Panc1 (cell line): ENCODE measurements at regions not wholly inside any gene's neighbourhood (a gene's known extent, or its start where the extent isn't known, plus 50 kb on each side); places are given as distances from the start of the nearest gene placed in this dataset.

Experiments used
- ATAC-seq: fragments of 200-7000 bp; cut with Tn5 transposase; 2 replicates; pipeline ENCODE4 v1.9.1; 2020; ENCODE audit warnings: mild to moderate bottlenecking, moderate library complexity
- BruUV-seq: library from RNA; stranded (reverse); fragments of 400-500 nt; replicated peaks from 2 replicates; lab custom pipeline; 2021; lab: Mats Ljungman, UMichigan
- CTCF ChIA-PET: fragments of 300-600 bp; sonication (Branson Sonifier 250); formaldehyde crosslinking; loops from one replicate; lab custom pipeline; 2022; ENCODE audit warnings: antibody characterized with exemption; lab: Charles Lee
- POLR2A ChIA-PET: fragments of 300-600 bp; sonication (Branson Sonifier 250); formaldehyde crosslinking; loops from one replicate; lab custom pipeline; 2022; ENCODE audit warnings: antibody characterized with exemption; lab: Charles Lee
- DNase-seq: peaks from one replicate; pipeline ENCODE4 v3.0.0-alpha.2; 2010; ENCODE audit warnings: low read depth, low spot score
- H3K27ac ChIP-seq: 2 replicates; pipeline ENCODE4 v1.5.1; 2011; ENCODE audit warnings: mild to moderate bottlenecking, low read length, inconsistent platforms
- H3K27me3 ChIP-seq: fragments of 200-500 bp; sonication (Bioruptor generic); 2 replicates; pipeline ENCODE4 v1.6.0; 2014; ENCODE audit warnings: low read length, inconsistent platforms; ENCODE audit not compliant: control insufficient read depth, insufficient read depth
- H3K36me3 ChIP-seq: fragments of 200-500 bp; sonication (Bioruptor generic); 2 replicates; pipeline ENCODE4 v1.5.1; 2014; ENCODE audit warnings: inconsistent platforms, mild to moderate bottlenecking, low read length, moderate library complexity; ENCODE audit not compliant: control insufficient read depth, insufficient read depth
- H3K4me1 ChIP-seq: 2 replicates; pipeline ENCODE4 v1.5.1; 2011; ENCODE audit warnings: inconsistent platforms, mild to moderate bottlenecking, low read length, moderate library complexity; ENCODE audit not compliant: control insufficient read depth, insufficient read depth
- H3K4me3 ChIP-seq, 2 experiments: 2 replicates each; pipeline ENCODE4 v1.5.1; 2011 to 2012; ENCODE audit warnings: low read depth in 2 of 2, low read length in 2 of 2, mild to moderate bottlenecking in 2 of 2, inconsistent platforms in 1 of 2, moderate library complexity in 1 of 2
- H3K9me3 ChIP-seq: fragments of 200-500 bp; sonication (Bioruptor generic); 2 replicates; pipeline ENCODE4 v1.5.1; 2014; ENCODE audit warnings: low read depth, mild to moderate bottlenecking, inconsistent platforms, low read length, moderate library complexity; ENCODE audit not compliant: control insufficient read depth, insufficient read depth
- TCF7L2 ChIP-seq: IDR thresholded peaks from 2 replicates; pipeline ENCODE4 v1.6.1; 2011; ENCODE audit warnings: mild to moderate bottlenecking, low read depth, low read length, inconsistent platforms
- in situ Hi-C: cut with HindIII; loops from 2 replicates; pipeline ENCODE4 v1.10.0; 2016; ENCODE audit warnings: low sequenced_read_pairs, low pct_unique_long_range_greater_than_20kb
- intact Hi-C: fragments of 100-400 bp; cut with micrococcal nuclease; formaldehyde crosslinking; loops from one replicate; pipeline ENCODE4 v1.10.0; 2022; ENCODE audit not compliant: unreplicated experiment
- TF ChIP-seq, protein P1 (sequence below): fragments of 450-650 bp; IDR thresholded peaks from 2 replicates; pipeline ENCODE4 v1.5.1; 2017; ENCODE audit warnings: mild to moderate bottlenecking
- TF ChIP-seq, protein P2 (sequence below), 2 experiments: IDR thresholded peaks; 2 replicates each; pipeline ENCODE4 v1.6.1; 2011 to 2012; ENCODE audit warnings: low read depth in 2 of 2, control low read depth in 1 of 2, low read length in 1 of 2, mild to moderate bottlenecking in 1 of 2, moderate library complexity in 1 of 2; ENCODE audit not compliant: insufficient read depth in 1 of 2

DNA sequence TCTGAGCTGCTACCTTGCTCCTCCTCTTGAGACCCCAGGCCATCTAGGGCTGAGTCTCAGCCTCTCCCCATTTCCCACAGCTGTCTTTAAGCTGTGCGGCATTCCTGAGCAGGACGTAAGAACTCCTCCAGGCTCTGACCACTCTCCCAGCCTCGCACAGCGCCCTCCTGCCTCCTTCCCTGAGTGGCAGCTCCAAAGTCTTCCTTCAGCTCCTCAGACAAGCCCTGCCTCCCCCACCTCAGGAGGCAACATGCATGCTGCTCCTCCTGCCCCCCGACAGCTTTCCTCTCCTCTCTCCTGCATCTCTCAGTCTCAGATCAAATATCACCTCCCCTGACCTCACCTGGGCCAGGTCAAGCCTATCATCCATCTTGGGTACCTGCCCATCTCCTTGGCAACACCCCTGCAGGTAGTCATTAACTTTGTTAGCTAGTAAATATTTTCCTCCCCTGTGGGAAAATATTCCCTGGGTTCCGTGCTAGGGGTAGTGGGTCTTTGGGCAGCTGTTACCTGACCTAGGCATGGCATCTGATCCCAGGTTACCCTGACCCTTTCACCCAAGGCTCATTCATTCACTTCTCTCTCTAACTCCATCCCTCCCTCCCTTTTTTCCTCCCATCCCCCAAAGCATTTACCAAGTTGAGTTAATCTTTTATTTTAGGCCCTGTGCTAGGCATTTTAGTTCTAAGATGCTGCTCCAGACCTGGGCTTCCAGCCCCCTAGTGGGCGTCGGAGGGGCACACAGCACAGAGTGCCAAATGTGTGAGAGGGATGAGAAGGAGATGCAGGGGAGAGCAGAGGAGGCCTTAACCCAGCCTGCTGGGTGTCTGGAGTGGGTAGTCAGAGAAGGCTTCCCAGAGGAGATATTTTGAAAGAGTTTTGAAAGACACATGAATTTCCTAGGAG lies 419.9 kb downstream of the PTPRU start:
- H3K27ac ChIP-seq = no peak overlapping the region
- ChIA-PET CTCF (interaction anchor here (0.7 kb wide), 1 partner anchor 47 kb away, joined by 3 read pairs; no protein-coding TSS in a partner anchor), POLR2A (no interaction called here)
- H3K9me3 ChIP-seq = peaks cover 8% of the 10 kb centered on the region; the same call in 1 of the 2 replicates
- in situ Hi-C loops = no loop called here
- no peaks in the 10 kb centered on the region for H3K36me3 ChIP-seq
- intact Hi-C loops = no loop called here
- peak; percentile 86; the same call in 1 of the 2 replicates for ATAC-seq
- H3K4me3 ChIP-seq = no peak overlapping the region
- H3K4me1 ChIP-seq = no peaks in the 10 kb centered on the region
- H3K27me3 ChIP-seq = no peaks in the 10 kb centered on the region
- TF ChIP-seq, protein P1, sequence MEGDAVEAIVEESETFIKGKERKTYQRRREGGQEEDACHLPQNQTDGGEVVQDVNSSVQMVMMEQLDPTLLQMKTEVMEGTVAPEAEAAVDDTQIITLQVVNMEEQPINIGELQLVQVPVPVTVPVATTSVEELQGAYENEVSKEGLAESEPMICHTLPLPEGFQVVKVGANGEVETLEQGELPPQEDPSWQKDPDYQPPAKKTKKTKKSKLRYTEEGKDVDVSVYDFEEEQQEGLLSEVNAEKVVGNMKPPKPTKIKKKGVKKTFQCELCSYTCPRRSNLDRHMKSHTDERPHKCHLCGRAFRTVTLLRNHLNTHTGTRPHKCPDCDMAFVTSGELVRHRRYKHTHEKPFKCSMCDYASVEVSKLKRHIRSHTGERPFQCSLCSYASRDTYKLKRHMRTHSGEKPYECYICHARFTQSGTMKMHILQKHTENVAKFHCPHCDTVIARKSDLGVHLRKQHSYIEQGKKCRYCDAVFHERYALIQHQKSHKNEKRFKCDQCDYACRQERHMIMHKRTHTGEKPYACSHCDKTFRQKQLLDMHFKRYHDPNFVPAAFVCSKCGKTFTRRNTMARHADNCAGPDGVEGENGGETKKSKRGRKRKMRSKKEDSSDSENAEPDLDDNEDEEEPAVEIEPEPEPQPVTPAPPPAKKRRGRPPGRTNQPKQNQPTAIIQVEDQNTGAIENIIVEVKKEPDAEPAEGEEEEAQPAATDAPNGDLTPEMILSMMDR = peak; percentile 62; the same call in 1 of the 2 replicates
- no peak for TF ChIP-seq TCF7L2
- no peak for DNase-seq
- no TSS peak for BruUV-seq

DNA sequence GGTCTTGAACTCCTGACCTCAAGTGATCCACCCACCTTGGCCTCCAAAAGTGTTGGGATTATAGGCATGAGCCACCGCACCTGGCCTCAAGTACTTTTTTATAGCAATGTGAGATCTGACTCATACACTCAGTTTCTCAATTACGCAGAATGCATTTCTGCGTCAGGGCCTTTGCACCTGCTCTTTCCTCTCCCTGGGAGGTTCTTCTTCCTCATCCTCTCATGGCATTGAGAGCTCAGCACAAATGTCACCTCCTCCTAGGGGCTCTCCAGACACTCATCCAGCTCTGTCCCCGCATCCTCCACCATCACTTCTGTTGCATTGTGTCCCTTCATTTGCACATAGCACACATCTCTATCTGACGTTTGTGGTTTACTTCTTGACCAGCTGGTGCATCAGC lies 418.8 kb downstream of the PTPRU start:
- no peaks in the 10 kb centered on the region for H3K4me1 ChIP-seq
- in situ Hi-C loops = no loop called here
- H3K36me3 ChIP-seq = no peaks in the 10 kb centered on the region
- H3K27ac ChIP-seq = no peak overlapping the region
- DNase-seq (no peak), ATAC-seq (no peak)
- ChIA-PET CTCF (no interaction called here), POLR2A (no interaction called here)
- intact Hi-C loops = no loop called here
- H3K27me3 ChIP-seq = no peaks in the 10 kb centered on the region
- TF ChIP-seq TCF7L2 = no peak
- TF ChIP-seq, protein P2, sequence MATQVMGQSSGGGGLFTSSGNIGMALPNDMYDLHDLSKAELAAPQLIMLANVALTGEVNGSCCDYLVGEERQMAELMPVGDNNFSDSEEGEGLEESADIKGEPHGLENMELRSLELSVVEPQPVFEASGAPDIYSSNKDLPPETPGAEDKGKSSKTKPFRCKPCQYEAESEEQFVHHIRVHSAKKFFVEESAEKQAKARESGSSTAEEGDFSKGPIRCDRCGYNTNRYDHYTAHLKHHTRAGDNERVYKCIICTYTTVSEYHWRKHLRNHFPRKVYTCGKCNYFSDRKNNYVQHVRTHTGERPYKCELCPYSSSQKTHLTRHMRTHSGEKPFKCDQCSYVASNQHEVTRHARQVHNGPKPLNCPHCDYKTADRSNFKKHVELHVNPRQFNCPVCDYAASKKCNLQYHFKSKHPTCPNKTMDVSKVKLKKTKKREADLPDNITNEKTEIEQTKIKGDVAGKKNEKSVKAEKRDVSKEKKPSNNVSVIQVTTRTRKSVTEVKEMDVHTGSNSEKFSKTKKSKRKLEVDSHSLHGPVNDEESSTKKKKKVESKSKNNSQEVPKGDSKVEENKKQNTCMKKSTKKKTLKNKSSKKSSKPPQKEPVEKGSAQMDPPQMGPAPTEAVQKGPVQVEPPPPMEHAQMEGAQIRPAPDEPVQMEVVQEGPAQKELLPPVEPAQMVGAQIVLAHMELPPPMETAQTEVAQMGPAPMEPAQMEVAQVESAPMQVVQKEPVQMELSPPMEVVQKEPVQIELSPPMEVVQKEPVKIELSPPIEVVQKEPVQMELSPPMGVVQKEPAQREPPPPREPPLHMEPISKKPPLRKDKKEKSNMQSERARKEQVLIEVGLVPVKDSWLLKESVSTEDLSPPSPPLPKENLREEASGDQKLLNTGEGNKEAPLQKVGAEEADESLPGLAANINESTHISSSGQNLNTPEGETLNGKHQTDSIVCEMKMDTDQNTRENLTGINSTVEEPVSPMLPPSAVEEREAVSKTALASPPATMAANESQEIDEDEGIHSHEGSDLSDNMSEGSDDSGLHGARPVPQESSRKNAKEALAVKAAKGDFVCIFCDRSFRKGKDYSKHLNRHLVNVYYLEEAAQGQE (IDR thresholded peaks at IDR 0.05; ENCODE audit: insufficient read depth in 1 of 2, low read depth in 2 of 2, low read length in 1 of 2) = no peak
- TF ChIP-seq, protein P1 = no peak
- peaks cover 8% of the 10 kb centered on the region; the same call in 1 of the 2 replicates for H3K9me3 ChIP-seq
- no peak overlapping the region for H3K4me3 ChIP-seq
- BruUV-seq = no TSS peak
